Erythroblast (primary cell): ENCODE measurements at regions not wholly inside any gene's neighbourhood (a gene's known extent, or its start where the extent isn't known, plus 50 kb on each side); places are given as distances from the start of the nearest gene placed in this dataset.

Source experiments
- GATA1 ChIP-seq: IDR thresholded peaks from 2 replicates; pipeline ENCODE4 v1.6.1; 2011; ENCODE audit warnings: low read depth, mild to moderate bottlenecking, control low read depth, low read length, moderate library complexity
- POLR2A ChIP-seq: IDR thresholded peaks from 2 replicates; pipeline ENCODE4 v1.6.1; 2011; ENCODE audit warnings: mild to moderate bottlenecking, low read length

DNA sequence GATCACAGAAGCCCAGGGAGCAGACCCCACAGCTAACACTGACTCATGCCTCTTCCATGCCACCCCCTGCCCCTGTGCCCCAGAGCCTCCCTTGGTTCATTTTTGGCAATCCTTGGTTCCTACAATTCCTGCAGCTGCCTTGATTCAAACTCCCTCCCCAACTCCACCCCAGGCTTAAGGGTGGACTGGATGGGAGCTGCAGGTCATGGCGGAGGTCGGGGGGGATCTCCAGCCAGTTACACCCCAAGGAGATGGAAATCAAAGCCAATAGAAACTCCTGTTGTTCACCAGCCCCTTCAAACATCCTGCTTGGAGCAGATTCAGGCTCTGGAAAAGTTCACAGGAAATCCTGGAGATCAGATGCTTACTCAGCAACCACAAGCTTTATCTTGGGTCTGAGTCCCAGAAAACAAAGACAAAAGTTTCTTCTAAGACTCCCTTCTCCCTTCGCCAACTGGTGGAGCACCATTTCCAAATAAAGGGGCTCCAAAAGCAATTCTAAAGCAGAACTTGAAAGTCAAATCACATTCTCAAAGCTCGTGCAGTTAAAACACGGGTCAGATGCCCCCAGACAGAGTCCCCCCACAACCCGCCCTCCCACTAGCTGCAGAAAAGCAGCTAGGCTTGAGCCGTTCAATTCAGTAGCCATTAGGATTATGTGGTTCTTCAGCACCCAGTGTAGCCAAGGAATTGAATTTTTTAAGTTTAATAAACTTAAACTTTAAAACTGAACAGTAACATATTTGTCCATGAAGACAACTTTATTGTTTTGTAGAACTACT is 149.5 kb downstream of the ANKRD60 start:
- TF ChIP-seq POLR2A: no peak
- no peak for TF ChIP-seq GATA1
